ENCODE measurements at regions not wholly inside any gene's neighbourhood (a gene's known extent, or its start where the extent isn't known, plus 50 kb on each side); places are given as distances from the start of the nearest gene placed in this dataset.
"Not testable (repeated sequence)": the region's sequence is repeated elsewhere in the genome, so short reads cannot be mapped to it uniquely, and the experiment has no call there.

- not testable (repeated sequence) for DNase-seq
Observed at GRCh38 chr12:14215949-14216348, 149.5 kb upstream of the ATF7IP start.

- DNase-seq, result peak in 1 of 2 experiments; percentile 19
Observed at GRCh38 chr12:14216405-14217294, 148.8 kb upstream of the ATF7IP start.

- no peak for DNase-seq
Observed at GRCh38 chr12:14219156-14219555, 146.3 kb upstream of the ATF7IP start.

- not testable (repeated sequence) for DNase-seq
Observed at GRCh38 chr12:14219670-14220069, 145.8 kb upstream of the ATF7IP start.

- no peak for DNase-seq
Observed at GRCh38 chr12:14225064-14225463, 140.4 kb upstream of the ATF7IP start.

- DNase-seq, result not testable (repeated sequence)
Observed at GRCh38 chr12:14235176-14235575, 130.3 kb upstream of the ATF7IP start.

GRCh38 chr12:14236641-14237040, 128.8 kb upstream of the ATF7IP start:
- DNase-seq, result not testable (repeated sequence)

GRCh38 chr12:14238221-14238792, 127.2 kb upstream of the ATF7IP start:
- DNase-seq, result peak in 1 of 2 experiments; percentile 49

- no peak for DNase-seq
Observed at GRCh38 chr12:14239350-14239934, 126.0 kb upstream of the ATF7IP start.

GRCh38 chr12:14239935-14240872, 125.3 kb upstream of the ATF7IP start:
- DNase-seq, result no peak

- no peak for DNase-seq
Observed at GRCh38 chr12:14240873-14241220, 124.6 kb upstream of the ATF7IP start.

GRCh38 chr12:14242825-14243224, 122.7 kb upstream of the ATF7IP start:
- DNase-seq, result not testable (repeated sequence)

GRCh38 chr12:14243941-14244340, 121.5 kb upstream of the ATF7IP start:
- DNase-seq, result no peak

- DNase-seq, result no peak
Observed at GRCh38 chr12:14244876-14245669, 120.4 kb upstream of the ATF7IP start.

GRCh38 chr12:14247166-14247565, 118.3 kb upstream of the ATF7IP start:
- no peak for DNase-seq

GRCh38 chr12:14249368-14249767, 116.1 kb upstream of the ATF7IP start:
- DNase-seq, result peak in 1 of 2 experiments; percentile 67

- no peak for DNase-seq
Observed at GRCh38 chr12:14252697-14253096, 112.8 kb upstream of the ATF7IP start.

GRCh38 chr12:14253496-14253895, 112.0 kb upstream of the ATF7IP start:
- DNase-seq, result no peak

GRCh38 chr12:14254781-14255180, 110.7 kb upstream of the ATF7IP start:
- no peak for DNase-seq

- DNase-seq, result no peak
Observed at GRCh38 chr12:14256121-14256520, 109.4 kb upstream of the ATF7IP start.

- peak; percentile 67 to 87 for DNase-seq
Observed at GRCh38 chr12:14256555-14257169, 108.8 kb upstream of the ATF7IP start.
